ENCODE measurements at regions not wholly inside any gene's neighbourhood (a gene's known extent, or its start where the extent isn't known, plus 50 kb on each side); places are given as distances from the start of the nearest gene placed in this dataset.
A peak's percentile ranks its signal among the peaks of the same experiment; 100 is the strongest.

DNA sequence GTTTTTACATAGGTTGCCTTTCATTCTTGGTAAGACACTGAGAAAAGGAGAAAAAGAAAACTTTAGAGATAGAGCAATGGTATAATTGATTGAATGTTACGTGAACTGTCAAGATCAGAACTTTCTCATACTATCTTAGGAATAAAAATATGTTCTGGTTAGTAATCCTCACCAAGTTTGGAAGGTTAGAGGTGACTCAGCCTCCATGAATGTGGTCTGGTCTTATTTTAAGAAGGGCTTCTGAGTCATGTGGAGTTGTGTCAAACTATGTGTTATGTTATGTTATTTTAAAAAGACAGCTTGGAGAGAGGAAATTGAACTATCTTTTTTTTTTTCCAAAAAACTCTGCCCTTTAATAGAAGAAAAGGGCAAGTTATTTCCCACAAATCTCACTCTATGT lies 458.6 kb upstream of the KLF6 start:
- Histone ChIP-seq H3K27me3 (ENCODE audit: control insufficient read depth in 4 of 4, insufficient read depth in 4 of 4, low read length in 3 of 4) (peaks cover 0 to 4% (median 0%) of the 10 kb centered on the region in 4 donors), H3K4me3 (ENCODE audit: low read depth in 1 of 3, low read length in 3 of 3) (no peak overlapping the region), H3K4me1 (ENCODE audit: control insufficient read depth in 4 of 4, insufficient read depth in 4 of 4, low read length in 3 of 4) (peaks cover 0 to 3% (median 0%) of the 10 kb centered on the region in 4 donors), H3K27ac (ENCODE audit: low read depth in 1 of 2, low read length in 2 of 2) (no peak overlapping the region), H3K9me3 (ENCODE audit: control insufficient read depth in 4 of 4, low read length in 3 of 4) (no peaks in the 10 kb centered on the region), H3K9ac (ENCODE audit: low read depth in 1 of 2, low read length in 2 of 2) (no peak overlapping the region), H3K36me3 (ENCODE audit: control insufficient read depth in 4 of 4, insufficient read depth in 3 of 4, low read depth in 1 of 4, low read length in 3 of 4) (no peaks in the 10 kb centered on the region)
- DNase-seq (ENCODE audit: low spot score): no peak
- 85% methylated on average over 1 of the region's 1 CpG for WGBS
- TF ChIP-seq JUND (IDR thresholded peaks at IDR 0.05): peak; percentile 66 to 69
- TF ChIP-seq, protein P1, sequence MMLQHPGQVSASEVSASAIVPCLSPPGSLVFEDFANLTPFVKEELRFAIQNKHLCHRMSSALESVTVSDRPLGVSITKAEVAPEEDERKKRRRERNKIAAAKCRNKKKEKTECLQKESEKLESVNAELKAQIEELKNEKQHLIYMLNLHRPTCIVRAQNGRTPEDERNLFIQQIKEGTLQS (IDR thresholded peaks at IDR 0.05): no peak
- no peak for TF ChIP-seq GABPA (IDR thresholded peaks at IDR 0.05 in 1 of 2, conservative IDR thresholded peaks at IDR 0.05 in 1 of 2)

DNA sequence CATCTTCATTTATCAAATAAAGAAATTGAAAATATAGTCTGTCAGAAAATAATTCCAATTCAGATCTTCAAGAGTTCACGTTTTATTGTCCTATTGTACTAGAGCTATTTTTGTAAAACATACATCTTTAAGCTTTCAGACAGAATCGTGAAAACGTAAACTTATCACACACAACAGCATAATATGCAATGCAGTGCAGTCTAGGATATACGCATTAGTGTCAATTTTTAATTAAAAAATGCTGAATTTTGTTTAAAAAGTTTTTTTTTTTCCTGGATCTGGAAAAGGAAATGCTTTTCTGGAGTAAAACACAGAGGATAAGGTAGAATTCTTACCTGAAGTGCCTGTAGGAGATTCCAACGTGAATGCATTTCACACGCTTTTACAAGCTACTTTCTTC lies 458.2 kb upstream of the KLF6 start:
- peaks cover 0 to 3% (median 0%) of the 10 kb centered on the region in 4 donors for H3K4me1 ChIP-seq (ENCODE audit: control insufficient read depth in 4 of 4, insufficient read depth in 4 of 4, low read length in 3 of 4)
- H3K27ac ChIP-seq (ENCODE audit: low read depth in 1 of 2, low read length in 2 of 2): no peak overlapping the region
- TF ChIP-seq SP1 (IDR thresholded peaks at IDR 0.05) (no peak), RAD21 (IDR thresholded peaks at IDR 0.05) (no peak), YY1 (IDR thresholded peaks at IDR 0.05) (no peak), RXRA (IDR thresholded peaks at IDR 0.05) (no peak), HNF4A (conservative IDR thresholded peaks at IDR 0.05) (no peak), JUND (IDR thresholded peaks at IDR 0.05) (no peak), TAF1 (conservative IDR thresholded peaks at IDR 0.05) (no peak), NR2F2 (IDR thresholded peaks at IDR 0.05) (no peak), FOXA2 (IDR thresholded peaks at IDR 0.05) (no peak), HNF4G (IDR thresholded peaks at IDR 0.05) (no peak)
- TF ChIP-seq, protein P2, sequence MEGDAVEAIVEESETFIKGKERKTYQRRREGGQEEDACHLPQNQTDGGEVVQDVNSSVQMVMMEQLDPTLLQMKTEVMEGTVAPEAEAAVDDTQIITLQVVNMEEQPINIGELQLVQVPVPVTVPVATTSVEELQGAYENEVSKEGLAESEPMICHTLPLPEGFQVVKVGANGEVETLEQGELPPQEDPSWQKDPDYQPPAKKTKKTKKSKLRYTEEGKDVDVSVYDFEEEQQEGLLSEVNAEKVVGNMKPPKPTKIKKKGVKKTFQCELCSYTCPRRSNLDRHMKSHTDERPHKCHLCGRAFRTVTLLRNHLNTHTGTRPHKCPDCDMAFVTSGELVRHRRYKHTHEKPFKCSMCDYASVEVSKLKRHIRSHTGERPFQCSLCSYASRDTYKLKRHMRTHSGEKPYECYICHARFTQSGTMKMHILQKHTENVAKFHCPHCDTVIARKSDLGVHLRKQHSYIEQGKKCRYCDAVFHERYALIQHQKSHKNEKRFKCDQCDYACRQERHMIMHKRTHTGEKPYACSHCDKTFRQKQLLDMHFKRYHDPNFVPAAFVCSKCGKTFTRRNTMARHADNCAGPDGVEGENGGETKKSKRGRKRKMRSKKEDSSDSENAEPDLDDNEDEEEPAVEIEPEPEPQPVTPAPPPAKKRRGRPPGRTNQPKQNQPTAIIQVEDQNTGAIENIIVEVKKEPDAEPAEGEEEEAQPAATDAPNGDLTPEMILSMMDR (IDR thresholded peaks at IDR 0.05; ENCODE audit: low read depth, low read length, missing input control): no peak
- TF ChIP-seq, protein P3, sequence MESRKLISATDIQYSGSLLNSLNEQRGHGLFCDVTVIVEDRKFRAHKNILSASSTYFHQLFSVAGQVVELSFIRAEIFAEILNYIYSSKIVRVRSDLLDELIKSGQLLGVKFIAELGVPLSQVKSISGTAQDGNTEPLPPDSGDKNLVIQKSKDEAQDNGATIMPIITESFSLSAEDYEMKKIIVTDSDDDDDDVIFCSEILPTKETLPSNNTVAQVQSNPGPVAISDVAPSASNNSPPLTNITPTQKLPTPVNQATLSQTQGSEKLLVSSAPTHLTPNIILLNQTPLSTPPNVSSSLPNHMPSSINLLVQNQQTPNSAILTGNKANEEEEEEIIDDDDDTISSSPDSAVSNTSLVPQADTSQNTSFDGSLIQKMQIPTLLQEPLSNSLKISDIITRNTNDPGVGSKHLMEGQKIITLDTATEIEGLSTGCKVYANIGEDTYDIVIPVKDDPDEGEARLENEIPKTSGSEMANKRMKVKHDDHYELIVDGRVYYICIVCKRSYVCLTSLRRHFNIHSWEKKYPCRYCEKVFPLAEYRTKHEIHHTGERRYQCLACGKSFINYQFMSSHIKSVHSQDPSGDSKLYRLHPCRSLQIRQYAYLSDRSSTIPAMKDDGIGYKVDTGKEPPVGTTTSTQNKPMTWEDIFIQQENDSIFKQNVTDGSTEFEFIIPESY (IDR thresholded peaks at IDR 0.05): no peak
- TF ChIP-seq, protein P4, sequence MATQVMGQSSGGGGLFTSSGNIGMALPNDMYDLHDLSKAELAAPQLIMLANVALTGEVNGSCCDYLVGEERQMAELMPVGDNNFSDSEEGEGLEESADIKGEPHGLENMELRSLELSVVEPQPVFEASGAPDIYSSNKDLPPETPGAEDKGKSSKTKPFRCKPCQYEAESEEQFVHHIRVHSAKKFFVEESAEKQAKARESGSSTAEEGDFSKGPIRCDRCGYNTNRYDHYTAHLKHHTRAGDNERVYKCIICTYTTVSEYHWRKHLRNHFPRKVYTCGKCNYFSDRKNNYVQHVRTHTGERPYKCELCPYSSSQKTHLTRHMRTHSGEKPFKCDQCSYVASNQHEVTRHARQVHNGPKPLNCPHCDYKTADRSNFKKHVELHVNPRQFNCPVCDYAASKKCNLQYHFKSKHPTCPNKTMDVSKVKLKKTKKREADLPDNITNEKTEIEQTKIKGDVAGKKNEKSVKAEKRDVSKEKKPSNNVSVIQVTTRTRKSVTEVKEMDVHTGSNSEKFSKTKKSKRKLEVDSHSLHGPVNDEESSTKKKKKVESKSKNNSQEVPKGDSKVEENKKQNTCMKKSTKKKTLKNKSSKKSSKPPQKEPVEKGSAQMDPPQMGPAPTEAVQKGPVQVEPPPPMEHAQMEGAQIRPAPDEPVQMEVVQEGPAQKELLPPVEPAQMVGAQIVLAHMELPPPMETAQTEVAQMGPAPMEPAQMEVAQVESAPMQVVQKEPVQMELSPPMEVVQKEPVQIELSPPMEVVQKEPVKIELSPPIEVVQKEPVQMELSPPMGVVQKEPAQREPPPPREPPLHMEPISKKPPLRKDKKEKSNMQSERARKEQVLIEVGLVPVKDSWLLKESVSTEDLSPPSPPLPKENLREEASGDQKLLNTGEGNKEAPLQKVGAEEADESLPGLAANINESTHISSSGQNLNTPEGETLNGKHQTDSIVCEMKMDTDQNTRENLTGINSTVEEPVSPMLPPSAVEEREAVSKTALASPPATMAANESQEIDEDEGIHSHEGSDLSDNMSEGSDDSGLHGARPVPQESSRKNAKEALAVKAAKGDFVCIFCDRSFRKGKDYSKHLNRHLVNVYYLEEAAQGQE (IDR thresholded peaks at IDR 0.05): no peak
- H3K9ac ChIP-seq (ENCODE audit: low read depth in 1 of 2, low read length in 2 of 2): no peak overlapping the region
- H3K27me3 ChIP-seq (ENCODE audit: control insufficient read depth in 4 of 4, insufficient read depth in 4 of 4, low read length in 3 of 4): peaks cover 0 to 4% (median 0%) of the 10 kb centered on the region in 4 donors
- WGBS: 86% methylated on average over 6 of the region's 6 CpGs
- H3K4me3 ChIP-seq (ENCODE audit: low read depth in 1 of 3, low read length in 3 of 3): no peak overlapping the region
- H3K36me3 ChIP-seq (ENCODE audit: control insufficient read depth in 4 of 4, insufficient read depth in 3 of 4, low read depth in 1 of 4, low read length in 3 of 4): no peaks in the 10 kb centered on the region
- no peak for DNase-seq (ENCODE audit: low spot score)
- no peaks in the 10 kb centered on the region for H3K9me3 ChIP-seq (ENCODE audit: control insufficient read depth in 4 of 4, low read length in 3 of 4)

Data from liver (tissue), 8 donors.